GM23248 (cell line): ENCODE measurements at regions not wholly inside any gene's neighbourhood (a gene's known extent, or its start where the extent isn't known, plus 50 kb on each side); places are given as distances from the start of the nearest gene placed in this dataset.

Experiments
- EZH2 ChIP-seq: fragments of 200-600 bp; sonication (generic); IDR thresholded peaks from 2 replicates; pipeline ENCODE4 v1.6.1; 2018; ENCODE audit warnings: antibody characterized with exemption, mild to moderate bottlenecking; ENCODE audit not compliant: insufficient read depth, poor library complexity, severe bottlenecking
- EZH2phosphoT487 ChIP-seq: fragments of 200-600 bp; sonication (generic); IDR thresholded peaks from 2 replicates; pipeline ENCODE4 v1.6.1; 2018; ENCODE audit warnings: antibody characterized with exemption, moderate library complexity, mild to moderate bottlenecking, low read depth; ENCODE audit not compliant: insufficient read depth

DNA sequence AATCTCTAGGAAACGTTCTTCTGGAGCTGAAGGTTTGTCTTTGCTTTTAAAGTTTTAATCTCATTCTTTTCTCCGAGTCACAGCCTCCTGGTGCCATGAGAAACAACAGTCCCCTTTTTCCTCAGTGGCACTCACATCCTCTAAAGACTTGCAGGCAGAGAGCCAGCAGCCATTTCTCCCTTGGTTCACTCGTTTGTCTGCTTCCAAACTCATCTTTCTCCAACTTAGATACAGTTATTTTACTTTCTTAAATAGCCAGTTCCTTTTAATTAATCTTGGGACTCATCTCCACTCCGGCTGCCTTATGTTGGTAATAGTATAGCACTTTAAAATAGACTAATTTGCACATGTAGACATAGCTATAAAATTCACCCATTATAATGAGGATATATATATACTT is 555.2 kb downstream of the FGF9 start:
- no peak for TF ChIP-seq EZH2phosphoT487
- TF ChIP-seq EZH2, result no peak
